ENCODE measurements at regions not wholly inside any gene's neighbourhood (a gene's known extent, or its start where the extent isn't known, plus 50 kb on each side); places are given as distances from the start of the nearest gene placed in this dataset.

DNA sequence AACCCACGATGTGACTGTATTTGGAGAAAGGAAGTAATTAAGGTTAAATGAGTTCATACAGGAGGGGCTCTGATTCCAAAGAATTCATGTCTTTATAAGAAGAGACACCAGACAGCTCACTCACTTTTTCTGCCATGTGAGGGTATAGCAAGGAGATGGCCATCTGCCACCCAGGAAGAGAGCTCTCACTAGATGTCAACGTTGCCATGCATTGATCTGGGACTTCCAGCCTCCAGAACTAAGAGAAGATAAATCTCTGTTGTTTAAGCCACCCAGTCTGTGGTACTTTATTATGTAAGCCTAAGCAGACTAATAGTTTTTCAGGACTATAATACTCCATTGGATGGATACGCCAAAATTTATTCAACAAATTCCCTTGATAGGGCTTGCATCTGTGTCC lies 89.8 kb upstream of the RAD23B start:
- no peak for FAIRE-seq

GRCh38 chr9:107198718-107199117 lies 84.4 kb upstream of the RAD23B start:
- FAIRE-seq: no peak

More for the DNA sequence above, 89.8 kb upstream of the RAD23B start:
- no peak for DNase-seq (ENCODE audit: low spot score in 2 of 2)

DNA sequence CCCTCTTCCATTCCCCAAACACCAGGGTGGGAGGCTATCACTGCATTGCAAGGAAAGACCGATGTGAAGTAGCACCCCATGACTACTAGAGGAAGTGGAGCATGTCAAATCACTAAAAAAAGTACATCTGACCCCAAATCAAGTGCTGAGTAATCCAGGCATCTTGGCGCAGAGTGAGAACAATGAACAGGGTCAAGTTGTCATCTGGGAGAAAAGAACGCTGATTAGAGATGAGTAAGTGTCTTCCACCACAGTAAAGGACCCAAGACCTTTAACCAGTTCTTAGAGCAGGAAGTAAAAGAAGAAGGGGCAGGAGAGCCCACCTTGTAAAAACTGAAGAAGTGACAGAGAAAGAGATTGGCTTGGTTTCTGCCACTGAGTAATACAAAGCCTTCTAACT lies 75.0 kb upstream of the RAD23B start:
- no peak for FAIRE-seq
- DNase-seq (ENCODE audit: low spot score in 2 of 2): no peak

More at GRCh38 chr9:107198718-107199117, 84.4 kb upstream of the RAD23B start:
- no peak for DNase-seq (ENCODE audit: low spot score in 2 of 2)

DNA sequence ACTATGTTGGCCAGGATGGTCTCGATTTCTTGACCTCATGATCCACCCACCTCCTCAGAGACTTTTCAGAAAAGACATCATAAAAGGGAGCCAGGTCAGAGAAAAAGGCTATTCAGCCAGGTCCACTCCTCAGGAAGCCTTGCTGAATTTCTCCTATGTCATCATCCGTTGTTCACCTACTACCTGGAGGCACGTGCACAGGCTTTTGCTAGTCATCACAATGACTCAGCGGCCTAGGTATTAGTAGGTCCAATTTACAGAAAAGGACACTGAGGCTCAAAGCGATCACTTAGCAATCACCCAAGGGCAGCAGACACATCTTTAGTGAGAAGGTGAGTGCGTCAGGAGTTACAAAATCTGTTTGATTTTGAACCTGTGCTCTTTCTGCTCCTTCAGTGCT lies 72.3 kb upstream of the RAD23B start:
- DNase-seq (ENCODE audit: low spot score in 2 of 2) (no peak), FAIRE-seq (no peak)

DNA sequence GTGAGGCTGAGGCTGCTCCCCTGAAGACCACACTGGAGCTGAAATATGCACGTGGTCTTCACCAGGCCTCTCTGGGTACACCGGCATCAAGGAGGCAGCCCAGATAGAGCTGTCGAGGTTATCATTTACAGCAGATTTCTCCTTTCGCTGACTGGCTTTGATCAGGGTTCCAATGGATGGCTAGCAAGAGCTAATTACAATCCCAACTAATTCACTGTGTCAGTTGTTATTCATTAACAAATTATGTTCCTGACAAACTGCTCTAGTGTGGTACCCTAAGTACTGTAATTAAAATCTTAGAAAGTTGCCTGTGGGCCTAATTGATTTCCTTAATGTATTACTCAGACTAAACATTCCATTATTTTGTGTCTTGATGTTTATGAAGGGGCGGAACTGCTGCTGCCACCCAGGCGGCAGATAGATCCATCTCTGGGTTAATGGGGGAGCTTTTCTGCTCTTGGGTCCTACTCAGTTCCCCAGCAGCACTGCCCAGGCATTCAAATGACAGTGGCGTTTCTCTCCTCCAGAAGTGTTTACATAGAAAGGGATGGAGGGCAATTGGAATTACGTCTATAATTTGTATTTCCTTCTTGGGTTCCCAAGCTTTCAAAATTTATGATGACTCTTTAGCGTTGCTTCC lies 71.7 kb upstream of the RAD23B start:
- FAIRE-seq: no peak

GRCh38 chr9:107212613-107213012 lies 70.5 kb upstream of the RAD23B start:
- FAIRE-seq: no peak
- no peak for DNase-seq (ENCODE audit: low spot score in 2 of 2)

More for the DNA sequence above, 71.7 kb upstream of the RAD23B start:
- no peak for DNase-seq (ENCODE audit: low spot score in 2 of 2)

DNA sequence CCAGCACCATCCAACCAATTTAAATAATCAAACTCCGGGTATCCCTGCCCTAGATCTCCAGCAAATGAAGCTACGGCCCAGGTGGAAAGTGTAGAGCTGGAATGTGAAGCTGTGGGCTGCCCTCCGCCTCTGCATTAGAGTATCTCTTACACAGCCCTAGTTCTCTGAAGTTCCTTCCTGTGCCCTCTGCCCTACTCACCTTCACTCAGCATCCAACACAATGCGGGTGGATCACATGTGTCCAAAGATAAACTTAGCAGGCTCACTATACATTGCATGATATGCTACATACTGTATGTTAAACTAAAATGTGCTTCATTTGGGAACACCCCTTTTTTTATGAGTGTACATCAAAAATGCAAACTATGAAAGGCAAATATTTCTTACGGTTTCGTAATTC lies 70.0 kb upstream of the RAD23B start:
- FAIRE-seq: no peak
- no peak for DNase-seq (ENCODE audit: low spot score in 2 of 2)

- no peak for DNase-seq (ENCODE audit: low spot score in 2 of 2)
- no peak for FAIRE-seq
Measured at GRCh38 chr9:107213561-107214028, 69.5 kb upstream of the RAD23B start.

- DNase-seq (ENCODE audit: low spot score in 2 of 2) (no peak), FAIRE-seq (no peak)
Measured at GRCh38 chr9:107214381-107214780, 68.7 kb upstream of the RAD23B start.

GRCh38 chr9:107214915-107215314 lies 68.2 kb upstream of the RAD23B start:
- DNase-seq (ENCODE audit: low spot score in 2 of 2) (no peak), FAIRE-seq (no peak)

GRCh38 chr9:107215381-107215780 lies 67.7 kb upstream of the RAD23B start:
- DNase-seq (ENCODE audit: low spot score in 2 of 2): no peak
- no peak for FAIRE-seq

- FAIRE-seq: no peak
- no peak for DNase-seq (ENCODE audit: low spot score in 2 of 2)
Measured at GRCh38 chr9:107216329-107216728, 66.8 kb upstream of the RAD23B start.

GRCh38 chr9:107218829-107219485 lies 64.1 kb upstream of the RAD23B start:
- FAIRE-seq (no peak), DNase-seq (ENCODE audit: low spot score in 2 of 2) (no peak)

DNA sequence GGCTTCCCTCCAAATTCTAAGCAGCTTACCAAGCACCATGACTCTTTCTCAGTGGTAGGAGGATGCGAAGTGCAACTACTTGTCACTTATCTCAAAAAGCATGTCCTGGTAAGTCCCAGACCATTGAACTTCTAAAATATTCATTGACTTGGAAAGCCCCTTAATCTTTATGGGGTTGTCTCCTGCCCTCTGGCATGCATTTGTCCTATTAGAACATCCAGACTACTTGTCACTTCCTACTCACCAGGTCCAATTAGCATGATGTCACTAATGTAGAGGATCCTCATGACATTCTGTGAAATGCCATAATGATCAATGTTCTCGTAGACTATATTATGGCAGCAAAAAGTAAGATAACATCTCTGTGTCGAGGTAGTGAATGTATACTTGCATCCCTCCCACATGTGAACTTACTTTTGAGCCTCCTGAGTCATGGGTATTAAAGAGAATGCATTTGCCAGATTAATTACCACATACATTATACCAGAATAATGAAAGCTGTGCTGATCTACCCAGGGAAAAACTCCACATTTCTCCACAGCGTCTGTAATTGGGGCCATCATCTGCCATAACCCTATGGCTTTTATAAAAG lies 63.5 kb upstream of the RAD23B start:
- DNase-seq (ENCODE audit: low spot score in 2 of 2): no peak
- no peak for FAIRE-seq

DNA sequence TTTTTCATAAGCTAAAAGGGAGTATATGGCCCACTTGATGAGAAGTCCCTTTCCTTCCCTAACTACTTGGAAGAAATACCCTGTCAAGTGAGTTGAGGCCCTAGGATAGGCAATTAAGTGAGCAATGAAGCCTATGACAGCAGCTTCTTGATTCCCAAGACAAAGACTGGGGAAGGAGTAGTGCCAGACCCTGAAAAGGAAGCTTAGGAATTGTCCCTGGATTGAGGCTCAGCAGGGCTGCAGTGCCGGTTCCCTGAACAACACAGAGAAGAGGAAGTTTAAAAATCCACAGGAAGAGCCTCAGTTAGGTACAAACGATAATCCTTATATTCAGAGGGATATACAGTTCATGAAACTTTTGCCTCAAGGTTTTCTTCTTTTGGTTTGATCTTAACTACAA lies 61.8 kb upstream of the RAD23B start:
- no peak for DNase-seq (ENCODE audit: low spot score in 2 of 2)

GRCh38 chr9:107222020-107222522 lies 61.0 kb upstream of the RAD23B start:
- no peak for FAIRE-seq
- DNase-seq (ENCODE audit: low spot score in 2 of 2): no peak

More for the DNA sequence above, 61.8 kb upstream of the RAD23B start:
- FAIRE-seq: no peak

DNA sequence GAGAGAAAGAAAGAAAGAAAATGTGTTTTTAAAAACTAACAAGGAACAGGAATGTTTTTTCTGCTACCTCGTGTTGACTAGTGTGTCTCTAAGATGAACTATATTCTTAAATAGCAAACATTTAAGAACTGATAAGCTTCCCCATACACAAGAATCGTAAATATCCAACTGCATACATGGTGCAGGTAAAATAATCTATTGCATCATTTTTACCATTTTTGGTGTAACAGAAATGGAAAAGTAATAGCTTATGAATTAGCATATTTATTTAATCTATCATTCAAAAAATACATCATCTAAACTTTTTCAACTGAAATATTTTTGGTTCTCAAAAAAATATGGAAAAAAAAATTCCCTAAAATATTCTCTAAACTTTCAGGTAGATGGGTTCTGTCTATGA lies 59.7 kb upstream of the RAD23B start:
- DNase-seq (ENCODE audit: low spot score in 2 of 2) (no peak), FAIRE-seq (no peak)

GRCh38 chr9:107224252-107224651 lies 58.8 kb upstream of the RAD23B start:
- no peak for FAIRE-seq
- no peak for DNase-seq (ENCODE audit: low spot score in 2 of 2)

DNA sequence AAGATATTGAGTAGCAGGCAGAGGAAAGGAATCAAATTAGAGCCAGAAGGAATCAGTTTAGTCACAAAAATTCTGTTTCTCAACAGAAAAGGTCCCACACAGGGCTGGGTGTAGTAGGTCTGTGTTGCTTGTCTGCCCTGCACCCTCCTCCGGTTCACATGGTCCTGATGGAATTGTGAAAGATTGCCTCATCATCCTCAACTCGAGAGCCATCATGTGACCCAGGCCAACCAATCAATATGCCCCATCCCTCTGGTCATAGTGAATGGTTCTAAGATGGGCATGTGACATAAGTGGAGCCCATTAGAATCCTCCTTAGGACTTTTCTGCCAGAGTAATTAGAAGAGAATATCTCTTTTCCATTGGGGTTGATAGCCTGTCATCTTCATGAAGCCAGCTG lies 56.7 kb upstream of the RAD23B start:
- no peak for FAIRE-seq
- no peak for DNase-seq (ENCODE audit: low spot score in 2 of 2)

DNA sequence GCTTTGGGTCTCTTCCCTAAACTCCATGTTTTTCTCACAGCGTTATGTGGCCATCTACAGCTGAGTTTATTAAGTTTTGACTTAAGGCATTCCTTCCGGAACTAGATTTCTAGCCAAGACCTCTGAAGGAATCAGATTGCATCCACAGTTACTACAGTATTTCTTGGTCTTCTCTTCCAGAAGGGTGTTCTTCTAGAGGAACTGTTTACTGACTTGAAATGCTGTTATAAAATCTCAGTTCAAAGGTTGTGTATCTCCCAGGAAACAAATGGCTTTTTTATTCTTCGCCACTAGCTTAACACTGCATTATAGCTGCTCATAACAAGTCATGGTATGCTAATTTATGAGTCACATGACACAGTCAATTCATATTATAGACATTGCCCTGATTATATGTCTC lies 55.3 kb upstream of the RAD23B start:
- DNase-seq (ENCODE audit: low spot score in 2 of 2) (no peak), FAIRE-seq (no peak)

- no peak for FAIRE-seq
Measured at GRCh38 chr9:107228496-107229039, 54.5 kb upstream of the RAD23B start.

More at GRCh38 chr9:107228496-107229039, 54.5 kb upstream of the RAD23B start:
- DNase-seq (ENCODE audit: low spot score in 2 of 2): no peak
